ENCODE measurements at regions not wholly inside any gene's neighbourhood (a gene's known extent, or its start where the extent isn't known, plus 50 kb on each side); places are given as distances from the start of the nearest gene placed in this dataset.

DNA sequence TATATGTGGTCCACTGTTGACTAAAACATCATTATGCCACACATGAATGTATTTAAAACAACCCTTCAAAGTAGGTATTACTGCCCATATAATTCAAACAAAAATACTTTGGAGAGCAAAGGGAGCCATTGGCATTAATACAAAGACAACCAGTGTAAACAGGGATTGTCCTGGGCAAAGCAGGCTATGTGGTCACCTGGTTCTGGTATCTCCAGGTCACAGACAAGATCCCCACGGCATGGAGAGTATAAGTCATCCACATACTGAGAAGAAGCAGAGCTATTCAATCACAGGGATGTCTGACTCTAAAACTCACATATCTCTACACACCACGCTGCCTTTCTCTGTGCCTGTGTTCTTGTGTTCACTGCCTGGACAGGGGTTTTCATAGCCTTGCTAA lies 81.4 kb upstream of the BZW1 start:
- 90% methylated on average over 1 of the region's 2 CpGs for WGBS (ENCODE audit: insufficient coverage)
- Mint-ChIP-seq H3K36me3 (peaks cover 0 to 2% of the 10 kb centered on the region in 2 donors), H3K27ac (peak overlapping the region in 1 of 7 donors; percentile 17), H3K4me3 (no peak overlapping the region), H3K4me1 (no peaks in the 10 kb centered on the region), H3K27me3 (ENCODE audit: low read depth in 3 of 3) (peaks cover 0 to 4% (median 0%) of the 10 kb centered on the region in 3 donors), H3K9me3 (no peaks in the 10 kb centered on the region)
- no peaks in the 10 kb centered on the region for H3K27me3 ChIP-seq (ENCODE audit: control insufficient read depth in 2 of 2, insufficient read depth in 2 of 2, low read length in 2 of 2)
- no peak overlapping the region for H2AFZ ChIP-seq (ENCODE audit: insufficient read depth, low read depth, low read length, poor library complexity, severe bottlenecking)
- H3K9ac ChIP-seq (ENCODE audit: insufficient read depth, low read length, poor library complexity, severe bottlenecking) = no peak overlapping the region
- intact Hi-C loops (cut with micrococcal nuclease) = no loop called here
- no peak overlapping the region for H3K27ac ChIP-seq (ENCODE audit: low read depth in 1 of 2, low read length in 2 of 2)
- H3K79me2 ChIP-seq (ENCODE audit: insufficient read depth, low read length) = no peaks in the 10 kb centered on the region
- H3K4me2 ChIP-seq (replicated peaks; ENCODE audit: extremely low read depth, low read length, poor library complexity, severe bottlenecking) = no peak overlapping the region
- TF ChIP-seq, protein P1, sequence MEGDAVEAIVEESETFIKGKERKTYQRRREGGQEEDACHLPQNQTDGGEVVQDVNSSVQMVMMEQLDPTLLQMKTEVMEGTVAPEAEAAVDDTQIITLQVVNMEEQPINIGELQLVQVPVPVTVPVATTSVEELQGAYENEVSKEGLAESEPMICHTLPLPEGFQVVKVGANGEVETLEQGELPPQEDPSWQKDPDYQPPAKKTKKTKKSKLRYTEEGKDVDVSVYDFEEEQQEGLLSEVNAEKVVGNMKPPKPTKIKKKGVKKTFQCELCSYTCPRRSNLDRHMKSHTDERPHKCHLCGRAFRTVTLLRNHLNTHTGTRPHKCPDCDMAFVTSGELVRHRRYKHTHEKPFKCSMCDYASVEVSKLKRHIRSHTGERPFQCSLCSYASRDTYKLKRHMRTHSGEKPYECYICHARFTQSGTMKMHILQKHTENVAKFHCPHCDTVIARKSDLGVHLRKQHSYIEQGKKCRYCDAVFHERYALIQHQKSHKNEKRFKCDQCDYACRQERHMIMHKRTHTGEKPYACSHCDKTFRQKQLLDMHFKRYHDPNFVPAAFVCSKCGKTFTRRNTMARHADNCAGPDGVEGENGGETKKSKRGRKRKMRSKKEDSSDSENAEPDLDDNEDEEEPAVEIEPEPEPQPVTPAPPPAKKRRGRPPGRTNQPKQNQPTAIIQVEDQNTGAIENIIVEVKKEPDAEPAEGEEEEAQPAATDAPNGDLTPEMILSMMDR (IDR thresholded peaks at IDR 0.05) = no peak
- H3K36me3 ChIP-seq (replicated peaks in 1 of 2; ENCODE audit: control insufficient read depth in 1 of 2, insufficient read depth in 2 of 2, low read length in 2 of 2) = no peaks in the 10 kb centered on the region
- H4K20me1 ChIP-seq (ENCODE audit: insufficient read depth, low read length) = no peaks in the 10 kb centered on the region
- DNase-seq = no peak
- H3K9me3 ChIP-seq (replicated peaks in 1 of 2; ENCODE audit: control insufficient read depth in 1 of 2, insufficient read depth in 1 of 2, low read length in 2 of 2) = no peaks in the 10 kb centered on the region
- H3K4me1 ChIP-seq (ENCODE audit: control insufficient read depth in 1 of 2, insufficient read depth in 2 of 2, low read length in 2 of 2) = no peaks in the 10 kb centered on the region
- H3K4me3 ChIP-seq (replicated peaks in 1 of 3; ENCODE audit: low read depth in 2 of 3, low read length in 3 of 3) = no peak overlapping the region

DNA sequence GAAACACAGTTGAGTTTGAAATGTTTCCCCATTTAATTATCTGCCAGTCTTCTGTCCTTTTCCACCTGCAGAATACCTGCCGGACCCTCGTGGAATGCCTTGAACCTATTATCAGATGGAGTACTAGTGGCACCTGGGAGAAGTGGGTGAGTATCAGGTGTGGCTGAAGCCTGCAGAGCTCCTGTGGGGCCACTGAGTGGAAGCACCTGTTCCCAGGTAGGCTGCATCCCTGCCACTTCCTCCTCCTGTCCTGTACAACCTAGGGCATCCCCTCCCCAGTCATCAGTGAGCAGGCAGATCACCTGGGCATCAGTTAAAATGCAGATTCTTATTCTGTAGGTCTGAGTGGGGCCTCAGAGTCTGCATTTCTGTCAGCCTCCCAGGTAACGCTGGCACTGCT lies 80.8 kb upstream of the BZW1 start:
- DNase-seq = no peak
- H3K27me3 Mint-ChIP-seq (ENCODE audit: low read depth in 3 of 3) = peaks cover 0 to 2% (median 0%) of the 10 kb centered on the region in 3 donors
- no peaks in the 10 kb centered on the region for H3K36me3 ChIP-seq (replicated peaks in 1 of 2; ENCODE audit: control insufficient read depth in 1 of 2, insufficient read depth in 2 of 2, low read length in 2 of 2)
- H3K79me2 ChIP-seq (ENCODE audit: insufficient read depth, low read length) = no peaks in the 10 kb centered on the region
- no CpG with 5 or more reads among the region's 3 CpGs for whole genome bisulfite sequencing (ENCODE audit: insufficient coverage)
- H3K36me3 Mint-ChIP-seq = no peaks in the 10 kb centered on the region
- H3K4me1 Mint-ChIP-seq = no peaks in the 10 kb centered on the region
- no peak overlapping the region for H2AFZ ChIP-seq (ENCODE audit: insufficient read depth, low read depth, low read length, poor library complexity, severe bottlenecking)
- H3K27ac Mint-ChIP-seq = no peak overlapping the region
- H3K9me3 Mint-ChIP-seq = no peaks in the 10 kb centered on the region
- H3K4me2 ChIP-seq (replicated peaks; ENCODE audit: extremely low read depth, low read length, poor library complexity, severe bottlenecking) = no peak overlapping the region
- no peaks in the 10 kb centered on the region for H3K9me3 ChIP-seq (replicated peaks in 1 of 2; ENCODE audit: control insufficient read depth in 1 of 2, insufficient read depth in 1 of 2, low read length in 2 of 2)
- no peaks in the 10 kb centered on the region for H4K20me1 ChIP-seq (ENCODE audit: insufficient read depth, low read length)
- TF ChIP-seq, protein P1 (IDR thresholded peaks at IDR 0.05) = no peak
- H3K4me3 Mint-ChIP-seq = no peak overlapping the region
- no peak overlapping the region for H3K9ac ChIP-seq (ENCODE audit: insufficient read depth, low read length, poor library complexity, severe bottlenecking)
- intact Hi-C loops (cut with micrococcal nuclease) = no loop called here
- no peaks in the 10 kb centered on the region for H3K4me1 ChIP-seq (ENCODE audit: control insufficient read depth in 1 of 2, insufficient read depth in 2 of 2, low read length in 2 of 2)
- no peaks in the 10 kb centered on the region for H3K27me3 ChIP-seq (ENCODE audit: control insufficient read depth in 2 of 2, insufficient read depth in 2 of 2, low read length in 2 of 2)
- H3K27ac ChIP-seq (ENCODE audit: low read depth in 1 of 2, low read length in 2 of 2) = no peak overlapping the region
- no peak overlapping the region for H3K4me3 ChIP-seq (replicated peaks in 1 of 3; ENCODE audit: low read depth in 2 of 3, low read length in 3 of 3)

Measured in CD14-positive monocyte (primary cell).